ENCODE measurements at regions not wholly inside any gene's neighbourhood (a gene's known extent, or its start where the extent isn't known, plus 50 kb on each side); places are given as distances from the start of the nearest gene placed in this dataset.

- no peaks in the 10 kb centered on the region for H3K9me3 ChIP-seq (ENCODE audit: control insufficient read depth, insufficient read depth, low read depth, low read length)
- no peak overlapping the region for H3K27ac ChIP-seq (ENCODE audit: insufficient read depth, low read length)
- H3K79me2 ChIP-seq (ENCODE audit: control insufficient read depth, insufficient read depth, low read length), result no peaks in the 10 kb centered on the region
- H3K36me3 ChIP-seq (ENCODE audit: control insufficient read depth, insufficient read depth, low read length), result no peaks in the 10 kb centered on the region
- H3K4me2 ChIP-seq (ENCODE audit: extremely low read depth, insufficient read depth, low read length), result no peak overlapping the region
- TF ChIP-seq CTCF (conservative IDR thresholded peaks at IDR 0.05 in 1 of 2, IDR thresholded peaks at IDR 0.05 in 1 of 2; ENCODE audit: low read depth in 1 of 2, low read length in 2 of 2), result no peak
- TF ChIP-seq EZH2 (IDR thresholded peaks at IDR 0.05; ENCODE audit: low read length, missing control alignments), result no peak
- no peaks in the 10 kb centered on the region for H3K27me3 ChIP-seq (ENCODE audit: control insufficient read depth, insufficient read depth, low read length)
- no peaks in the 10 kb centered on the region for H4K20me1 ChIP-seq (ENCODE audit: control insufficient read depth, extremely low read depth, insufficient read depth, low read length)
- DNase-seq (ENCODE audit: low read depth in 2 of 2), result no peak
- H3K4me3 ChIP-seq (replicated peaks in 1 of 4; ENCODE audit: control extremely low read depth in 1 of 4, insufficient read depth in 1 of 4, low read depth in 3 of 4, low read length in 4 of 4), result no peak overlapping the region
- no peak overlapping the region for H3K9ac ChIP-seq (ENCODE audit: insufficient read depth, low read length)
- no peaks in the 10 kb centered on the region for H3K4me1 ChIP-seq (ENCODE audit: control insufficient read depth, extremely low read depth, insufficient read depth, low read length)
- no peak overlapping the region for H2AFZ ChIP-seq (ENCODE audit: low read length)
These were observed 903.8 kb upstream of the RBFOX1 start for GRCh38 chr16:6428861-6429260.

- Histone ChIP-seq H3K27me3 (ENCODE audit: control insufficient read depth, insufficient read depth, low read length) (no peaks in the 10 kb centered on the region), H3K9me3 (ENCODE audit: control insufficient read depth, insufficient read depth, low read depth, low read length) (no peaks in the 10 kb centered on the region), H3K9ac (ENCODE audit: insufficient read depth, low read length) (no peak overlapping the region), H3K36me3 (ENCODE audit: control insufficient read depth, insufficient read depth, low read length) (no peaks in the 10 kb centered on the region), H3K27ac (ENCODE audit: insufficient read depth, low read length) (no peak overlapping the region), H3K4me2 (ENCODE audit: extremely low read depth, insufficient read depth, low read length) (no peak overlapping the region), H4K20me1 (ENCODE audit: control insufficient read depth, extremely low read depth, insufficient read depth, low read length) (no peaks in the 10 kb centered on the region), H3K4me3 (replicated peaks in 1 of 4; ENCODE audit: control extremely low read depth in 1 of 4, insufficient read depth in 1 of 4, low read depth in 3 of 4, low read length in 4 of 4) (no peak overlapping the region), H3K79me2 (ENCODE audit: control insufficient read depth, insufficient read depth, low read length) (no peaks in the 10 kb centered on the region), H2AFZ (ENCODE audit: low read length) (no peak overlapping the region), H3K4me1 (ENCODE audit: control insufficient read depth, extremely low read depth, insufficient read depth, low read length) (no peaks in the 10 kb centered on the region)
- no peak for DNase-seq (ENCODE audit: low read depth in 2 of 2)
- TF ChIP-seq CTCF (conservative IDR thresholded peaks at IDR 0.05 in 1 of 2, IDR thresholded peaks at IDR 0.05 in 1 of 2; ENCODE audit: low read depth in 1 of 2, low read length in 2 of 2), result no peak
- TF ChIP-seq EZH2 (IDR thresholded peaks at IDR 0.05; ENCODE audit: low read length, missing control alignments), result no peak
These were observed 905.0 kb upstream of the RBFOX1 start for GRCh38 chr16:6427621-6428020.

- Histone ChIP-seq H4K20me1 (ENCODE audit: control insufficient read depth, extremely low read depth, insufficient read depth, low read length) (no peaks in the 10 kb centered on the region), H3K27ac (ENCODE audit: insufficient read depth, low read length) (no peak overlapping the region), H3K36me3 (ENCODE audit: control insufficient read depth, insufficient read depth, low read length) (no peaks in the 10 kb centered on the region), H2AFZ (ENCODE audit: low read length) (no peak overlapping the region), H3K9ac (ENCODE audit: insufficient read depth, low read length) (no peak overlapping the region), H3K79me2 (ENCODE audit: control insufficient read depth, insufficient read depth, low read length) (no peaks in the 10 kb centered on the region), H3K27me3 (ENCODE audit: control insufficient read depth, insufficient read depth, low read length) (no peaks in the 10 kb centered on the region), H3K4me2 (ENCODE audit: extremely low read depth, insufficient read depth, low read length) (no peak overlapping the region), H3K4me1 (ENCODE audit: control insufficient read depth, extremely low read depth, insufficient read depth, low read length) (no peaks in the 10 kb centered on the region), H3K9me3 (ENCODE audit: control insufficient read depth, insufficient read depth, low read depth, low read length) (no peaks in the 10 kb centered on the region), H3K4me3 (replicated peaks in 1 of 4; ENCODE audit: control extremely low read depth in 1 of 4, insufficient read depth in 1 of 4, low read depth in 3 of 4, low read length in 4 of 4) (no peak overlapping the region)
- DNase-seq (ENCODE audit: low read depth in 2 of 2), result no peak
- no peak for TF ChIP-seq EZH2 (IDR thresholded peaks at IDR 0.05; ENCODE audit: low read length, missing control alignments)
- TF ChIP-seq CTCF (conservative IDR thresholded peaks at IDR 0.05 in 1 of 2, IDR thresholded peaks at IDR 0.05 in 1 of 2; ENCODE audit: low read depth in 1 of 2, low read length in 2 of 2), result no peak
These were observed 925.0 kb upstream of the RBFOX1 start for GRCh38 chr16:6407596-6407995.

Measured in fibroblast of lung (primary cell).